ENCODE measurements at regions not wholly inside any gene's neighbourhood (a gene's known extent, or its start where the extent isn't known, plus 50 kb on each side); places are given as distances from the start of the nearest gene placed in this dataset.

GRCh38 chr10:46096909-46097575, 51.0 kb upstream of the MSMB start:
- TF ChIP-seq POLR2A (IDR thresholded peaks at IDR 0.05; ENCODE audit: low read depth, low read length) (no peak), CTCF (IDR thresholded peaks at IDR 0.05; ENCODE audit: extremely low read depth in 1 of 2, insufficient read depth in 1 of 2, low read depth in 1 of 2, low read length in 2 of 2) (no peak), FOS (IDR thresholded peaks at IDR 0.05; ENCODE audit: borderline replicate concordance, insufficient read depth, low read length) (peak; percentile 24), POLR2AphosphoS5 (IDR thresholded peaks at IDR 0.05; ENCODE audit: insufficient read depth, low read depth, low read length) (no peak)

Data from endothelial cell of umbilical vein (primary cell).